Hematopoietic multipotent progenitor cell treated with erythropoietin and hydrocortisone succinate and interleukin-3 and kit ligand, for 17 days (in vitro differentiated cells): ENCODE measurements at regions not wholly inside any gene's neighbourhood (a gene's known extent, or its start where the extent isn't known, plus 50 kb on each side); places are given as distances from the start of the nearest gene placed in this dataset.

Source experiments
- DNase-seq: peaks from one replicate; pipeline ENCODE4 v3.0.0-alpha.2; 2015; ENCODE audit warnings: low spot score

GRCh38 chr2:150542692-150543091 is 55.2 kb upstream of the RND3 start:
- no peak for DNase-seq

GRCh38 chr2:150542172-150542571 is 54.7 kb upstream of the RND3 start:
- no peak for DNase-seq

- no peak for DNase-seq
Measured at GRCh38 chr2:150538651-150539201, 51.3 kb upstream of the RND3 start.
